CD8-positive, alpha-beta memory T cell (primary cell): ENCODE measurements at regions not wholly inside any gene's neighbourhood (a gene's known extent, or its start where the extent isn't known, plus 50 kb on each side); places are given as distances from the start of the nearest gene placed in this dataset.

ENCODE experiments used
- CTCF ChIA-PET: fragments of 350-600 bp; sonication (Branson Sonifier 250); formaldehyde crosslinking; loops from one replicate; lab custom pipeline; 2021; ENCODE audit warnings: antibody characterized with exemption; lab: Charles Lee
- POLR2A ChIA-PET: fragments of 350-600 bp; sonication (Branson Sonifier 250); formaldehyde crosslinking; loops from one replicate; lab custom pipeline; 2021; ENCODE audit warnings: antibody characterized with exemption; lab: Charles Lee
- DNase-seq, 5 donors: peaks; one replicate each; pipeline versions ENCODE4 v3.0.0 to v3.0.0-alpha.2; 2020 to 2022; ENCODE audit warnings: mixed read lengths in 1 of 5
- H3K27ac ChIP-seq: one replicate; pipeline ENCODE4 v1.7.0; 2013; ENCODE audit warnings: low read depth, mild to moderate bottlenecking, low read length, moderate library complexity
- H3K27me3 ChIP-seq: 2 replicates; pipeline ENCODE4 v1.7.0; 2013; ENCODE audit warnings: low read length, mild to moderate bottlenecking; ENCODE audit not compliant: insufficient read depth, poor library complexity, severe bottlenecking
- H3K36me3 ChIP-seq: 2 replicates; pipeline ENCODE4 v1.7.0; 2013; ENCODE audit warnings: mild to moderate bottlenecking, low read length, moderate library complexity; ENCODE audit not compliant: insufficient read depth
- H3K4me1 ChIP-seq: 2 replicates; pipeline ENCODE4 v1.7.0; 2013; ENCODE audit warnings: mild to moderate bottlenecking, low read length, moderate library complexity; ENCODE audit not compliant: insufficient read depth
- H3K4me3 ChIP-seq: 2 replicates; pipeline ENCODE4 v1.7.0; 2013; ENCODE audit warnings: mild to moderate bottlenecking, low read length
- H3K9me3 ChIP-seq: 2 replicates; pipeline ENCODE4 v1.7.0; 2013; ENCODE audit warnings: mild to moderate bottlenecking, low read length
- H3K27ac Mint-ChIP-seq, 8 donors: one replicate each; pipeline ENCODE4 v1.8.0; 2020 to 2021; ENCODE audit warnings: mixed read lengths in 8 of 8, mild to moderate bottlenecking in 6 of 8, inconsistent platforms in 3 of 8, moderate library complexity in 3 of 8
- H3K27me3 Mint-ChIP-seq, 2 donors: one replicate each; pipeline ENCODE4 v1.8.0; 2020 to 2021; ENCODE audit warnings: mixed read lengths in 2 of 2, mild to moderate bottlenecking in 1 of 2, moderate library complexity in 1 of 2
- H3K36me3 Mint-ChIP-seq, 3 donors: one replicate each; pipeline ENCODE4 v1.8.0; 2020 to 2021; ENCODE audit warnings: mixed read lengths in 3 of 3, inconsistent platforms in 1 of 3, mild to moderate bottlenecking in 1 of 3
- H3K4me1 Mint-ChIP-seq, 3 donors: one replicate each; pipeline ENCODE4 v1.8.0; 2020 to 2021; ENCODE audit warnings: mixed read lengths in 3 of 3, inconsistent platforms in 1 of 3, mild to moderate bottlenecking in 1 of 3
- H3K4me3 Mint-ChIP-seq, 7 donors: one replicate each; pipeline ENCODE4 v1.8.0; 2020 to 2021; ENCODE audit warnings: mixed read lengths in 7 of 7, mild to moderate bottlenecking in 6 of 7, moderate library complexity in 4 of 7, inconsistent platforms in 2 of 7
- H3K9me3 Mint-ChIP-seq, 5 donors: one replicate each; pipeline ENCODE4 v1.8.0; 2020 to 2022; ENCODE audit warnings: mixed read lengths in 5 of 5, mild to moderate bottlenecking in 3 of 5, moderate library complexity in 2 of 5, inconsistent platforms in 1 of 5

GRCh38 chr6:91860541-91861335, 1273.9 kb upstream of the MAP3K7 start:
- H3K36me3 Mint-ChIP-seq: no peaks in the 10 kb centered on the region
- POLR2A ChIA-PET: no interaction called here
- no peak overlapping the region for H3K27ac Mint-ChIP-seq

GRCh38 chr6:91852252-91852651, 1265.4 kb upstream of the MAP3K7 start:
- Mint-ChIP-seq H3K9me3 (peaks cover 1 to 16% (median 3%) of the 10 kb centered on the region in 5 donors), H3K27me3 (no peaks in the 10 kb centered on the region), H3K4me1 (no peaks in the 10 kb centered on the region), H3K4me3 (no peak overlapping the region), H3K36me3 (no peaks in the 10 kb centered on the region), H3K27ac (no peak overlapping the region)
- no peak overlapping the region for H3K4me3 ChIP-seq
- POLR2A ChIA-PET: no interaction called here
- no peak overlapping the region for H3K27ac ChIP-seq
- no peaks in the 10 kb centered on the region for H3K4me1 ChIP-seq
- CTCF ChIA-PET: no interaction called here
- H3K27me3 ChIP-seq: no peaks in the 10 kb centered on the region
- DNase-seq: no peak
- H3K9me3 ChIP-seq: no peaks in the 10 kb centered on the region
- H3K36me3 ChIP-seq: no peaks in the 10 kb centered on the region

More at GRCh38 chr6:91860541-91861335, 1273.9 kb upstream of the MAP3K7 start:
- no peak for DNase-seq
- Histone ChIP-seq H3K9me3 (no peaks in the 10 kb centered on the region), H3K27me3 (no peaks in the 10 kb centered on the region), H3K36me3 (no peaks in the 10 kb centered on the region), H3K4me3 (no peak overlapping the region), H3K4me1 (no peaks in the 10 kb centered on the region), H3K27ac (no peak overlapping the region)
- CTCF ChIA-PET: no interaction called here
- Mint-ChIP-seq H3K27me3 (no peaks in the 10 kb centered on the region), H3K9me3 (peaks cover 0 to 10% (median 0%) of the 10 kb centered on the region in 5 donors), H3K4me3 (no peak overlapping the region), H3K4me1 (no peaks in the 10 kb centered on the region)

- Mint-ChIP-seq H3K9me3 (peaks cover 2 to 12% (median 4%) of the 10 kb centered on the region in 5 donors), H3K4me3 (no peak overlapping the region), H3K36me3 (no peaks in the 10 kb centered on the region), H3K4me1 (no peaks in the 10 kb centered on the region), H3K27ac (no peak overlapping the region), H3K27me3 (no peaks in the 10 kb centered on the region)
- no peak overlapping the region for H3K4me3 ChIP-seq
- H3K27ac ChIP-seq: no peak overlapping the region
- POLR2A ChIA-PET: no interaction called here
- CTCF ChIA-PET: no interaction called here
- H3K4me1 ChIP-seq: no peaks in the 10 kb centered on the region
- H3K9me3 ChIP-seq: no peaks in the 10 kb centered on the region
- H3K36me3 ChIP-seq: no peaks in the 10 kb centered on the region
- no peak for DNase-seq
- no peaks in the 10 kb centered on the region for H3K27me3 ChIP-seq
These were observed 1247.9 kb upstream of the MAP3K7 start for GRCh38 chr6:91834813-91835212.

- DNase-seq: no peak
- no peak overlapping the region for H3K27ac ChIP-seq
- POLR2A ChIA-PET: no interaction called here
- CTCF ChIA-PET: no interaction called here
- H3K27me3 ChIP-seq: no peaks in the 10 kb centered on the region
- Mint-ChIP-seq H3K36me3 (no peaks in the 10 kb centered on the region), H3K9me3 (peaks cover 2 to 11% (median 3%) of the 10 kb centered on the region in 5 donors), H3K4me1 (no peaks in the 10 kb centered on the region), H3K27ac (no peak overlapping the region), H3K27me3 (no peaks in the 10 kb centered on the region), H3K4me3 (no peak overlapping the region)
- no peaks in the 10 kb centered on the region for H3K36me3 ChIP-seq
- H3K4me3 ChIP-seq: no peak overlapping the region
- no peaks in the 10 kb centered on the region for H3K4me1 ChIP-seq
- H3K9me3 ChIP-seq: no peaks in the 10 kb centered on the region
These were observed 1240.3 kb upstream of the MAP3K7 start for GRCh38 chr6:91827151-91827550.

- H3K4me1 Mint-ChIP-seq: no peaks in the 10 kb centered on the region
- H3K36me3 Mint-ChIP-seq: no peaks in the 10 kb centered on the region
- H3K27ac Mint-ChIP-seq: no peak overlapping the region
- no peaks in the 10 kb centered on the region for H3K27me3 Mint-ChIP-seq
- Histone ChIP-seq H3K27me3 (no peaks in the 10 kb centered on the region), H3K9me3 (no peaks in the 10 kb centered on the region), H3K4me1 (no peaks in the 10 kb centered on the region), H3K27ac (no peak overlapping the region), H3K4me3 (no peak overlapping the region), H3K36me3 (no peaks in the 10 kb centered on the region)
- peaks cover 2 to 11% (median 3%) of the 10 kb centered on the region in 5 donors for H3K9me3 Mint-ChIP-seq
- no peak overlapping the region for H3K4me3 Mint-ChIP-seq
- DNase-seq: no peak
- POLR2A ChIA-PET: no interaction called here
- CTCF ChIA-PET: no interaction called here
These were observed 1239.3 kb upstream of the MAP3K7 start for GRCh38 chr6:91826128-91826527.

GRCh38 chr6:91824331-91824730, 1237.5 kb upstream of the MAP3K7 start:
- H3K4me1 ChIP-seq: no peaks in the 10 kb centered on the region
- DNase-seq: no peak
- H3K4me1 Mint-ChIP-seq: no peaks in the 10 kb centered on the region
- no peaks in the 10 kb centered on the region for H3K36me3 ChIP-seq
- ChIA-PET POLR2A (no interaction called here), CTCF (no interaction called here)
- no peak overlapping the region for H3K27ac Mint-ChIP-seq
- H3K9me3 ChIP-seq: no peaks in the 10 kb centered on the region
- no peak overlapping the region for H3K27ac ChIP-seq
- no peak overlapping the region for H3K4me3 ChIP-seq
- H3K27me3 Mint-ChIP-seq: no peaks in the 10 kb centered on the region
- H3K27me3 ChIP-seq: no peaks in the 10 kb centered on the region
- peaks cover 2 to 11% (median 6%) of the 10 kb centered on the region in 5 donors for H3K9me3 Mint-ChIP-seq
- H3K36me3 Mint-ChIP-seq: no peaks in the 10 kb centered on the region
- H3K4me3 Mint-ChIP-seq: no peak overlapping the region

- ChIA-PET CTCF (no interaction called here), POLR2A (no interaction called here)
- no peak for DNase-seq
- H3K27me3 ChIP-seq: no peaks in the 10 kb centered on the region
- Mint-ChIP-seq H3K4me3 (no peak overlapping the region), H3K27ac (no peak overlapping the region), H3K36me3 (no peaks in the 10 kb centered on the region), H3K4me1 (no peaks in the 10 kb centered on the region), H3K27me3 (no peaks in the 10 kb centered on the region), H3K9me3 (peaks cover 0 to 22% (median 6%) of the 10 kb centered on the region in 5 donors)
- no peaks in the 10 kb centered on the region for H3K9me3 ChIP-seq
- no peak overlapping the region for H3K4me3 ChIP-seq
- no peaks in the 10 kb centered on the region for H3K4me1 ChIP-seq
- no peaks in the 10 kb centered on the region for H3K36me3 ChIP-seq
- H3K27ac ChIP-seq: no peak overlapping the region
These were observed 1235.7 kb upstream of the MAP3K7 start for GRCh38 chr6:91822581-91822980.

GRCh38 chr6:91816335-91816734, 1229.5 kb upstream of the MAP3K7 start:
- Mint-ChIP-seq H3K9me3 (peaks cover 2 to 42% (median 6%) of the 10 kb centered on the region in 5 donors), H3K4me3 (no peak overlapping the region), H3K4me1 (no peaks in the 10 kb centered on the region), H3K27ac (no peak overlapping the region), H3K27me3 (no peaks in the 10 kb centered on the region), H3K36me3 (no peaks in the 10 kb centered on the region)
- H3K4me3 ChIP-seq: no peak overlapping the region
- no peaks in the 10 kb centered on the region for H3K36me3 ChIP-seq
- H3K9me3 ChIP-seq: no peaks in the 10 kb centered on the region
- DNase-seq: no peak
- H3K27me3 ChIP-seq: no peaks in the 10 kb centered on the region
- no peak overlapping the region for H3K27ac ChIP-seq
- ChIA-PET POLR2A (no interaction called here), CTCF (no interaction called here)
- H3K4me1 ChIP-seq: no peaks in the 10 kb centered on the region
